SK-N-SH (cell line): ENCODE measurements at regions not wholly inside any gene's neighbourhood (a gene's known extent, or its start where the extent isn't known, plus 50 kb on each side); places are given as distances from the start of the nearest gene placed in this dataset.

Experiments
- CTCF ChIP-seq: fragments of 200-600 bp; sonication (generic); IDR thresholded peaks from 2 replicates; pipeline ENCODE4 v1.6.1; 2017; ENCODE audit warnings: antibody characterized with exemption, mild to moderate bottlenecking, moderate library complexity
- GABPA ChIP-seq: IDR thresholded peaks from 2 replicates; pipeline ENCODE4 v1.4.0; 2012; ENCODE audit warnings: low read depth, mild to moderate bottlenecking
- RCOR1 ChIP-seq: fragments of 150-350 bp; IDR thresholded peaks from 2 replicates; pipeline ENCODE4 v1.6.1; 2017; ENCODE audit warnings: antibody characterized with exemption, low read length

- TF ChIP-seq CTCF: no peak
- TF ChIP-seq GABPA: no peak
- TF ChIP-seq RCOR1: no peak
These were observed 1083.0 kb downstream of the CDH9 start for GRCh38 chr5:25955337-25955736.
